Endothelial cell (in vitro differentiated cells): ENCODE measurements at regions not wholly inside any gene's neighbourhood (a gene's known extent, or its start where the extent isn't known, plus 50 kb on each side); places are given as distances from the start of the nearest gene placed in this dataset.

Experiments
- DNase-seq: peaks from one replicate; pipeline ENCODE4 v3.0.0; 2021; ENCODE audit warnings: low spot score
- H3K27ac Mint-ChIP-seq: one replicate; pipeline ENCODE4 v1.8.0; 2021; ENCODE audit warnings: mixed read lengths, inconsistent platforms; ENCODE audit not compliant: unreplicated experiment
- H3K27me3 Mint-ChIP-seq: one replicate; pipeline ENCODE4 v1.8.0; 2021; ENCODE audit warnings: mild to moderate bottlenecking, moderate library complexity, mixed read lengths, inconsistent platforms; ENCODE audit not compliant: unreplicated experiment
- H3K36me3 Mint-ChIP-seq: one replicate; pipeline ENCODE4 v1.8.0; 2021; ENCODE audit warnings: mild to moderate bottlenecking, low read depth, mixed read lengths, inconsistent platforms; ENCODE audit not compliant: unreplicated experiment
- H3K4me1 Mint-ChIP-seq: one replicate; pipeline ENCODE4 v1.8.0; 2021; ENCODE audit warnings: mild to moderate bottlenecking, mixed read lengths, inconsistent platforms; ENCODE audit not compliant: unreplicated experiment
- H3K4me3 Mint-ChIP-seq: one replicate; pipeline ENCODE4 v1.8.0; 2021; ENCODE audit warnings: mild to moderate bottlenecking, mixed read lengths, inconsistent platforms; ENCODE audit not compliant: unreplicated experiment
- H3K9me3 Mint-ChIP-seq: one replicate; pipeline ENCODE4 v1.8.0; 2021; ENCODE audit warnings: mixed read lengths, inconsistent platforms; ENCODE audit not compliant: unreplicated experiment
- TF ChIP-seq, protein P1 (sequence below): fragments of 200-600 bp; sonication (generic); IDR thresholded peaks from one replicate; pipeline ENCODE4 v1.5.0; 2021; ENCODE audit warnings: antibody characterized with exemption; ENCODE audit not compliant: unreplicated experiment

DNA sequence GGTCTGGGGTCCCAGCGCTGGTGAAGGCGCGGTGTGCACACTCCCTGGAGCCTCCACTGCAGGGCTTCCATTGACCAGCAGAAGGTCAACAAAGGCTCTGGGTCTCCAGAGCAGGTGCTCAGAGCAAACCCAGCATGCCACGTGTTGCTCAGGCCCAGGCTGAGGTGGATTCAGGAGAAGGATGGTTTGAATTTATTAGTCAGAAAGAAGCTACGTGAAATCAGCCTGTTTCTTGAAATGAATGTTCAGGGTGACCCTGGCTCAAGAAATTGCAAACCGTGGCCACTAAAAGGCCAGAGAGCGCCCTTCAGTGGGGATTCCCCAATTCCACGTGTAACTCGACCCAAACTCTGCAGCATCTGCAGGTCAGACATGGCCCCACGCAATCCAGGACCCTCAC lies 82.7 kb upstream of the PFKP start:
- Mint-ChIP-seq H3K27me3 (peaks cover 7% of the 10 kb centered on the region), H3K36me3 (peaks cover 4% of the 10 kb centered on the region), H3K27ac (no peak overlapping the region), H3K4me3 (no peak overlapping the region), H3K4me1 (peaks cover 2% of the 10 kb centered on the region), H3K9me3 (peaks cover 8% of the 10 kb centered on the region)
- TF ChIP-seq, protein P1, sequence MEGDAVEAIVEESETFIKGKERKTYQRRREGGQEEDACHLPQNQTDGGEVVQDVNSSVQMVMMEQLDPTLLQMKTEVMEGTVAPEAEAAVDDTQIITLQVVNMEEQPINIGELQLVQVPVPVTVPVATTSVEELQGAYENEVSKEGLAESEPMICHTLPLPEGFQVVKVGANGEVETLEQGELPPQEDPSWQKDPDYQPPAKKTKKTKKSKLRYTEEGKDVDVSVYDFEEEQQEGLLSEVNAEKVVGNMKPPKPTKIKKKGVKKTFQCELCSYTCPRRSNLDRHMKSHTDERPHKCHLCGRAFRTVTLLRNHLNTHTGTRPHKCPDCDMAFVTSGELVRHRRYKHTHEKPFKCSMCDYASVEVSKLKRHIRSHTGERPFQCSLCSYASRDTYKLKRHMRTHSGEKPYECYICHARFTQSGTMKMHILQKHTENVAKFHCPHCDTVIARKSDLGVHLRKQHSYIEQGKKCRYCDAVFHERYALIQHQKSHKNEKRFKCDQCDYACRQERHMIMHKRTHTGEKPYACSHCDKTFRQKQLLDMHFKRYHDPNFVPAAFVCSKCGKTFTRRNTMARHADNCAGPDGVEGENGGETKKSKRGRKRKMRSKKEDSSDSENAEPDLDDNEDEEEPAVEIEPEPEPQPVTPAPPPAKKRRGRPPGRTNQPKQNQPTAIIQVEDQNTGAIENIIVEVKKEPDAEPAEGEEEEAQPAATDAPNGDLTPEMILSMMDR, result no peak
- no peak for DNase-seq

DNA sequence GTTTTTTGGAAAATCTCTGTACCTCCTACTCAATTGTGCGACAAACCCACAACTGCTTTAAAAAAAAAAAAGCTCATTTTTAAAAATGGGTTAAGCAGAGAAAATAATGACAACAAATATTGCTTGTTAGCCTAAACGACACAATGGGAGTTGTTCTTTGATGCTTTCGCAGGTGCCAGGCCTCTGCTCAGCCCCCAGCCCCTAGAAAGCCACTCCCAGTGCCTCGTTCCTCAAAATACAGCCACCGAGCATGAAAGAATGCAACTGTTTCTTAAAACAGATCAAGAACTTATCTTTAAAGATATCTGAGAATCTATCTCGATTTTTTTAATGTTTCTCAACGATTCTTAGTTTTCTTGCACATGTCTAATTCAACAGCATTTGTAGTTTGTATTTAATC lies 85.2 kb upstream of the PFKP start:
- DNase-seq, result no peak
- Mint-ChIP-seq H3K36me3 (no peaks in the 10 kb centered on the region), H3K4me1 (peaks cover 6% of the 10 kb centered on the region), H3K4me3 (no peak overlapping the region), H3K27me3 (peaks cover 3% of the 10 kb centered on the region), H3K9me3 (no peaks in the 10 kb centered on the region), H3K27ac (no peak overlapping the region)
- TF ChIP-seq, protein P1, result no peak

DNA sequence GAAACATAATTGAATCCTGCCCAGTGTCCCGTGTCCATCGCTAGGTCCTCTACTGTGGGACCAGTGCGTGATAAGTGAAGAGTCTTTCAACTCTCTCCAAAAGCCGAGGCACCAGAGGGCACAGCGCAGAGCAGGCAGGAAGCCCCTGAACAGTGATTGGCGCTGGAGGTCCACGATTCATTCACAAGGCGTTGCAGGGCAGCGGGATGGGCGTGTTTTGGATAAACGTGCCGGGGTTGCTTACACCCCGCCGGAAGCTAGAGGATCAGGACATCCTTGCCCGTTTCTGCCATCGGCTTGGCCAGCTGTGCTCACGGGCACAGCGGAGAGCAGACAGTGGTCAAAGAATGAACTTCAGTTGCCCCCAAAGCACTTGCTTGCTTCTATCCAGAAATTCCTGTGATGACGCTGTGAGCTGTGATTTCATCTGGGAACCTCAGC lies 86.0 kb upstream of the PFKP start:
- Mint-ChIP-seq H3K27me3 (no peaks in the 10 kb centered on the region), H3K27ac (no peak overlapping the region), H3K4me3 (no peak overlapping the region), H3K4me1 (peaks cover 6% of the 10 kb centered on the region), H3K9me3 (no peaks in the 10 kb centered on the region), H3K36me3 (no peaks in the 10 kb centered on the region)
- TF ChIP-seq, protein P1, result no peak
- no peak for DNase-seq

DNA sequence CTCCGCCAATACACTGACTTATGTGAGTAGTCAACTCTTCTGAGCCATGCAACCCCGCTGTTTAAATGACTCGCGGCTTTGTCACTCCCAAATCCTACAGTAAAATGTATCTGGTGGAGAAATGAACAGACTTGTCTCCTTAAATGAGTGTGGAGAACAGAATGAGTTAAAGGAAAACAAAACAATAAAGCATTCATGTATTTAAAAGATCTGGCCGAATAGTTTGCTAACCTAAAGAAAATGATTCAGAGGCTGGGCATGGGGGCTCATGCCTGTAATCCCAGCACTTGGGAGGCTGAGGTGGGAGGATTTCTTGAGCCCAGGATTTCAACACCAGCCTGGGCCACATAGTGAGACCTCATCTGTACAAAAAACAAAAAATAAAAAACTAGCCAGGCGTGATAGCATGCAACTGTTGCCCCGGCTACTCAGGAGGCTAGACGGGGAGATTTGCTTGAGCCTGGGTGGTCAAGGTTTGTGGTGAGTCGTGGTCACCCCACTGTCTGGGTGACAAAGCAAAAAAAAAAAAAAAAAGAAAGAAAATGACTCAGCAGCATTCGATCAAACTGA lies 86.5 kb upstream of the PFKP start:
- no peaks in the 10 kb centered on the region for H3K9me3 Mint-ChIP-seq
- TF ChIP-seq, protein P1, result no peak
- no peak overlapping the region for H3K27ac Mint-ChIP-seq
- no peak for DNase-seq
- no peak overlapping the region for H3K4me3 Mint-ChIP-seq
- no peaks in the 10 kb centered on the region for H3K27me3 Mint-ChIP-seq
- H3K4me1 Mint-ChIP-seq, result peaks cover 6% of the 10 kb centered on the region
- no peaks in the 10 kb centered on the region for H3K36me3 Mint-ChIP-seq

DNA sequence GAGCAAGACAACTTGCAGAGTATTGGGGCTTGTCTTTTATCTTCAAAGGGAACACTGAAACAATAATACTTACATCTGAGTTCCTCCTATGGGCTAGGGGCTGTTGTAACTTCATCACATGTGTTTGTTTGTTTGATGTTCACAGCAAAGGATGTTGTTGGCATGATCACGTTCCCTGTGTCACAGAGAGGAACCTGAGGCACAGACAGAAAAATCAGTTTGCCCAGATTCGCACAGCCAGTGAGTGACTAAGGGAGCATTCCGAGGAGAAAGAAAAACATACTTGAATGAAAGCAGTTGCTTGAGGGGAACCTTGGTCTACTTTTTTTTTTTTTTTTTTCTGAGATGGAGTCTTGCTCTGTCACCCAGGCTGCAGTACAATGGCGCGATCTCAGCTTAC lies 87.2 kb upstream of the PFKP start:
- Mint-ChIP-seq H3K4me3 (no peak overlapping the region), H3K27me3 (no peaks in the 10 kb centered on the region), H3K27ac (no peak overlapping the region), H3K36me3 (no peaks in the 10 kb centered on the region), H3K9me3 (no peaks in the 10 kb centered on the region), H3K4me1 (peaks cover 6% of the 10 kb centered on the region)
- TF ChIP-seq, protein P1, result no peak
- no peak for DNase-seq
